Activated T-cell treated with anti-CD3 and anti-CD28 coated beads for 4 hours (primary cell): ENCODE measurements at regions not wholly inside any gene's neighbourhood (a gene's known extent, or its start where the extent isn't known, plus 50 kb on each side); places are given as distances from the start of the nearest gene placed in this dataset.

Experiments used
- DNase-seq: peaks from one replicate; pipeline ENCODE4 v3.0.0-alpha.2; 2020

- no peak for DNase-seq
Observed at GRCh38 chr17:79183293-79184158, 108.9 kb downstream of the ENGASE start.

DNA sequence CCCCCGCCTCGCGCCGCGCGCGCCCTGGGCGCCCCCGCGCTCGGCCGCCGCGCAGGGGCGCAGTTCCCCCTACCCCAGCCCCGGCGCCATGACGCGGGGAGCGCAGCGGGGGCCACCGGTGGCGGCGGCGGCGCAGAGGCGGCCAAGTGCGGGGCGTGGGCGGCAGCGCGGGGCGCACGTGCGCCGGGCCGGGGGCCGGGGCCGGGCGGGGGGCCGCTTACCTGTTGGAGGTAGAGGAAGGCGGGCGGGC lies 108.3 kb downstream of the ENGASE start:
- no peak for DNase-seq

- DNase-seq = no peak
Observed at GRCh38 chr17:79182176-79183042, 107.8 kb downstream of the ENGASE start.

- no peak for DNase-seq
Observed at GRCh38 chr17:79180358-79181005, 105.9 kb downstream of the ENGASE start.

GRCh38 chr17:79179334-79179733 lies 104.7 kb downstream of the ENGASE start:
- no peak for DNase-seq

- no peak for DNase-seq
Observed at GRCh38 chr17:79177877-79178276, 103.3 kb downstream of the ENGASE start.

DNA sequence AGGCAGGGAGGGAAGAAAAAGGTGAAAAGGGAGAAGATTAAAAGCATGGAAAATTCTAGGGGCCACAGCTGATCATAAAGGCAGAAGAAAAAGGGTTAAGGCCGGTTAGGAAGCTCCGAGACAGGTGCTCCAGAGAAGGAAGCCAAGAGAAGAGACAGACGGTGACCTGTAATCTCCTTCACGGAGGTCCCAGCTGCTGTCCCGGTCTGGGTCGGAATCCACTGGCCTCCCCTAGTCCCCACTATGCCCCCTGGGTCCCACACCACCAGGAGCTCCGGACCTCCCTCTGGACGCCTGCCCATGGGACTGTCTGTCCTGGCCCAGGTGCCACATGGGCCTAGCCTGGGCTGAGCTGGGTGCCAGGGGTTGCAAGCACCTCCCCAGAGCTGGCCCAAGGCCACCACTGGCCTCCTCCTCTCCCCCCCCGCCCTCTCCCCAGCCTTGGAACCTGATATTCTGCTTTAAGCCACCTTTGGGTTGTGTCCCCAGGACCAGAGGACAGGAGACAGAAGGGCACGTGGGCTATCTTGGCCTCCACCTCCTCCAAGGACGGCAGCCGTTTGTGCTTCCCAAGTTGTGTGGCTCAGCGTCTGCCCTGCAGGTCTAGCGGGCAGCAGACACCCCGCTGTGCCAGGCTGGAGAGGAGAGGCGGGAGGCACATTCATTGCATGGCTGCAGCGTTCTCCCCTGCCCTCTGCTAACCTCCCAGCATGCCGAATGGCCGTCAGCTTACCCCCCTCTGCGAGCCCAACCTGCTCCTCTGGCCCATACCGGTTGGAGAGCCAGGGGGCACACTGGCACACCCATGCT lies 102.4 kb downstream of the ENGASE start:
- no peak for DNase-seq

- no peak for DNase-seq
Observed at GRCh38 chr17:79174905-79175856, 100.6 kb downstream of the ENGASE start.

- no peak for DNase-seq
Observed at GRCh38 chr17:79174193-79174765, 99.7 kb downstream of the ENGASE start.

DNA sequence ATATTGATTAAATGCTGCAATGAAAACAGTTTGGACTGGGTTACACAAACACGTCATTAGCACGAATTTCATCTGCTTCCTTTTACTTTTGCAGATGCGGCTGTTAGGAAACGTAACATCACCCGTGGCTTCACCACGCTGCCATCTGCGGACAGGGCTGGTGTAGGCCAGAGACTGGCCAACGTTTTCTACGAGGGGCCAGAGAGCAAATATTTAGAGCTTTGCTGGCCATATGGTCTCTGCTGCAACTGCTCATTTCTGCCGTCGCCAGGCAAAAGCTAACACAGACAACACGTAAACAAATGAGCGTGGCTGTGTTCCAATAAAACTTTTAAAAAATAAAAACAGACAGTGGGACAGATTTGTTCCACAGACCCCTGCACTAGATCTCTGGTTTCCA lies 96.6 kb downstream of the ENGASE start:
- DNase-seq = no peak

DNA sequence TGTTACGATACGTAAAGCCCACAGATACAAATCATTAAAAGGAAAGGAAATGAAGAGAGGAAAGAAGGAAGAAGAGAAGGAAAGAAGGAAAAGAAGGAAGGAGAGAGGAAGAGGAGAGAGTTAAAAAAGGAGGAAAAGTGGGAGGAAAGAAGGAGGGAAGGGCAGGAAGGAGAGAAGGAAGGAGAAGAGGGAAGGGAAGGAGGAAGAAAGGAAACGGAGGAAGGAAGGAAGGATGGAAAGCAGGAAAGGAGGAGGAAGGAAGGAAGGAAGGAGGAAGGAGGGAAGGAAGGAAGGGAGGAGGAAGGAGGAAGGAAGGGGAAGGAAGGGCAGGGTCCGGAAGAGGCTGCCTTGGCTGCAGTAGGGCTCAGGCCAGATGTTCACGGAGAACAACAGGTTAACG lies 95.2 kb downstream of the ENGASE start:
- DNase-seq = no peak

GRCh38 chr17:79169366-79169765 lies 94.7 kb downstream of the ENGASE start:
- no peak for DNase-seq

GRCh38 chr17:79168486-79169055 lies 93.9 kb downstream of the ENGASE start:
- no peak for DNase-seq

DNA sequence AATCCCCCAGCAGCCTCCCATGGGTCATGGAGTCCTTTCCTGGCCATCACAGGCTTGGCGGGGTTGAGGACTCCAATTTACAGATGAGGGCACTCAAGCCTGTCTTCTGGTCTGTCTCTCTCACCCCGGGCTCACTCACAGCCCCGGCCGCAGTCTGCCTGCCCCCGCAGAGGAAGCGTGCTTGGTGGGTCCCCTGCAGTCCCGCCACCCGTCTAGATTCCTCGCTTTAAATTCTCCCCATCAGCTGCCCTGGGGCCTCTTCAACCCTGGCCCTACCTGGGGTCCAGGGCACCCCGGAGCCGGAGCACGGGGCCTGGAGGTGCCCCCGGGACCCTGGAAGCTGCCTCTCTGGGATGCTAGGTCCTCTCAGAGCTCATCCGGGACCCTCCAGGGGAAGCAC lies 92.9 kb downstream of the ENGASE start:
- DNase-seq = no peak

- DNase-seq = no peak
Observed at GRCh38 chr17:79165756-79166473, 91.3 kb downstream of the ENGASE start.

DNA sequence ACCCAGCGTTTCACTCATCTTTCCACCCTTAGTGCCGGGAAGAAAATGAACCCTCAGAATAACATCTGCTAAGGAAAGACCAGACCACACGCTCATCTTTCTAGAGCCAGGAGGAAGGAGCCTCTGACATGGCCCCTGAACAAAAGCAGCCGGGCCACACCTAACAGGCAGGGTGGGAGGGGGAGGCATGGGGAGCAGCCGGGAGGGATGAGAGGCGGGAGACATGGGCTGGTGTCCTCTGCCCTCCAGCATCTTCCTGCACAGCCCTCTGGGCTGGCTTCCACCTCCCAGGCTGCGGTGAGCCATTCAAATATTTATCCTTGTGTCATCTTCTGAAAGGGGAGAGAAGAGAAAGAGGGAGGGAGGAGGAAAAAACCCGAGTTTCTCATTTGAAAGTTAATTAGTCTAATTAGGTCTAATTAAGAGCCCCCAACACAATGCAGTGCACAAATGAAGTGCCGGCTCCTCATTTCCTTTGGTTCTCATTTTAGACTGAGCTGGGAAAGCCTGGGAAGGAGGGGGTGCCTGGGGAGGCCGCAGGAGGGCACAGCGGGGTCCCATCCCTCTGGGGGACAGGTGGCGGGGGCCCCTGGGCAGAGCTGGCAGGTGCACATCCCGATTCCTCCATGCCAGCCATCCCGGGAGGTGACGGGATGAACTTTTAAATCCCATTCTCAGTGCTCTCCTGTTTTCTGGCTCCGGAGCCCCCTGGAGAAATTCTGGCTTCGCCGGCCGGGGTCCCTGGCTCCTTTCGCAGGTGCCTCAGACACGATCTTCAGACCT lies 90.5 kb downstream of the ENGASE start:
- DNase-seq = no peak

DNA sequence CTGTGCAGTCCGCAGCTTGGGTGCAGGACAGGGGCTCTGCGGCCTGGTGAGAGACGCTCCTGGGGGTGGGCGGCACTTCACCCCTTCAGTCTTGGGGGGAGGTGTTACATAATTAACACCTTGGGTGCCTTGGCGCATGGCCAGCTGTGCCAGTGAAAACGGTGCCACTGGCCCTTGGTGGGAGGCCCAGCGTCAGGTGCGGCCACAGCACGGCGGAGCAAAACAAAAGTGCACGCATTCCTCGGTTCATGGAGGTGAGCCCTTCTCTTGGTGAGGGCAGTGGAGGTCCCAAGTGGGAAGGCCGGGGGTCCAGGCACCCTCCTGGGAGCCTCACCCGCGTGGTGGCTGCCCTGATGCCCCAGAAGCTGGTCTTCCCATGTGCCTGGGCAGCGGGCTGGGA lies 89.8 kb downstream of the ENGASE start:
- no peak for DNase-seq

DNA sequence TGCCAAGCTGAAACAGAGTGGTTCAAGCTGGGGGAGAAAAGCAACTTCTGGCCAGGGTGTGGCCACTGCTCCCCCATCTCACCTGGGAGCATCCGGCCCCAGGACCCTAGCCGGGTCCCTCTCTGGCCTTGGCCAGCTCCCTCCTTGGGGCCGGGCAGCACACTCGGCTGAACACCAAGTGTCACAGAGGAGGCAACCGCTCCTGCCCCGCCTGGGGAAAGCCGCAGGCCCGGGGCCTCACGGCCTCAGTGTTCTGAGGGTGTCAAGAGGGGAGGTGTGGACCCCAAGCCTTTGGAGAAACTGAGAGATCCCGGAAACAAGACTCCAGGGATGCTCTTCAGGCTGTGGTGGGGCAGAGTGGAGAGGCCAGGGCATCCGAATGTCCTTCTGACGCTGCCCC lies 88.4 kb downstream of the ENGASE start:
- DNase-seq = no peak
